HK-2 (cell line): ENCODE measurements at regions not wholly inside any gene's neighbourhood (a gene's known extent, or its start where the extent isn't known, plus 50 kb on each side); places are given as distances from the start of the nearest gene placed in this dataset.

Source experiments
- DNase-seq: peaks from one replicate; pipeline ENCODE4 v3.0.0-alpha.2; 2018; ENCODE audit not compliant: unreplicated experiment

GRCh38 chr2:8197101-8197500 lies 484.8 kb upstream of the ID2 start:
- DNase-seq = no peak

DNA sequence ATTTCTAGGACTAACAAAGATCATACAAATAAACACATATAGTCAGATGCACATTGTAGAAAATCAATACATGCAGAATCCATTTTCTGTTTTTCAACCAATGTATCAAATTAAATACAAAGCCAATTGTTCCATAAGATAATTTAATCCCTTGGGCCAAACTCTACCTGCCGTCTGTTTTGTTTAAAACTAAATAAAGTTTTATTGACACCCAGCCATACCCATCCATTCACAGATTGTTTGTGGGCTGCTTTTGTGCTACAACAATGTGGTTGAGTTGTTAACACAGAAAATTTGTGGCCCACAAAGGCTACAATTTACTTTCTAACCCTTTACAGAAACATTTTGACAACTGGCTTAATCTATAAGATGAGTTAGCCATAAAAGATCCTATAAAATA lies 484.0 kb upstream of the ID2 start:
- DNase-seq = no peak

- DNase-seq = no peak
Measured at GRCh38 chr2:8198766-8199382, 483.0 kb upstream of the ID2 start.

GRCh38 chr2:8202132-8202531 lies 479.7 kb upstream of the ID2 start:
- DNase-seq = no peak

DNA sequence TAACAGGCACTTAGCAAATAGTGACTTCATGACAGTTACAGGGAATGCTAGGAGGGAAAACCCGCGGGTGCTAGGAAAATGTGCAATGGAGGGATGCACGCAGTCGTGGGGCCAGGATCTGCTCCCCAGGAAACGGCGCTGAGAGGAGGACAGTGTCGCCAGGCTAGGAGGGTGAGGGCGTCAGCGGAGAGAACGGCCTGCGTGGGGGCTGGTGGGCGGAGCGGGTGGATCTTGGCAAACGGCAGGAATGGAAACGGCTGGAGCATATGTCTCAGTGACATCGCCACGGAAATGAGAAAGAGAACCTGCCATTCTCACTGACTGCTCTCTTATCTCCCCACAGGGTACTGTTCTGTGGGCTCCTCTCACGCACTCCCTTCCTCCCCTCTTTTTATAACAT lies 478.5 kb upstream of the ID2 start:
- DNase-seq = no peak

DNA sequence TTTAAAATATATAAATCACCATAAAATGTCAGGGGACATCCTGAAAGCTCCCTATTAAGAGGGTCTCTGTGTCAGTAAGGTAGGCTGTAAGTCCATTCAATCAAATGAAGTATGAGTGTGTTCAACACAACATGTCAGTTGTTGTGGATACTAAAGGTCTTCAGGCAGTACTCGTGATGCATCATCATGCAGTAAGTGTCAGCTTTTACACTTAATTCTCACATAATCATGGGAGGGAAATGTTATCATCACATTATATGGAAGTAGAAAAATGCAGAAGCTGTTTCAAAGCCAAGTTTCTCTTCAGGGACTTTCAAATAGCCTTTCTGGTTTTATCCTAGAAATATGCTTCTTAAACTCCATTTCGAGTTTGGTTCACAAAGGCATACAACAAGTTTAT lies 477.1 kb upstream of the ID2 start:
- no peak for DNase-seq

GRCh38 chr2:8209494-8209893 lies 472.4 kb upstream of the ID2 start:
- no peak for DNase-seq

DNA sequence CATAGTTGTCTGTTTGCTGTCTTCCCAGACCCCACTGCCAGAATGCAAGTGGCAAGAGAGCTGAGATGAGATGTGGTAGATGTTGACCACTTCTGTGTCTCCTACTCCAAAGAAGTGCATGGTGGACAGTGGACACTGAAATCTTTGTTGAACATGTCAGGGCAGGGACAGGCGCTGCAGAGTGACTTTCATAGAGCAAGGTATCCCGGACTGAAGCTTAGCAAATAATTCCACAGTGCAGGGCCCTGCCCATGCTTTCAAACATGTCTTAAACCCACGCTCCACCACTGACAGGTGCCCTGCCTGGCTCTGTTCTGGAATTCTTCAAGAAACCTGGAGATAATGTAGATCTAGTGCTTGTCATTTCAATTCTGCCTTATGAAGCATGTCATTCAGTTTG lies 470.5 kb upstream of the ID2 start:
- DNase-seq = no peak

- DNase-seq = no peak
Measured at GRCh38 chr2:8212239-8212638, 469.6 kb upstream of the ID2 start.

DNA sequence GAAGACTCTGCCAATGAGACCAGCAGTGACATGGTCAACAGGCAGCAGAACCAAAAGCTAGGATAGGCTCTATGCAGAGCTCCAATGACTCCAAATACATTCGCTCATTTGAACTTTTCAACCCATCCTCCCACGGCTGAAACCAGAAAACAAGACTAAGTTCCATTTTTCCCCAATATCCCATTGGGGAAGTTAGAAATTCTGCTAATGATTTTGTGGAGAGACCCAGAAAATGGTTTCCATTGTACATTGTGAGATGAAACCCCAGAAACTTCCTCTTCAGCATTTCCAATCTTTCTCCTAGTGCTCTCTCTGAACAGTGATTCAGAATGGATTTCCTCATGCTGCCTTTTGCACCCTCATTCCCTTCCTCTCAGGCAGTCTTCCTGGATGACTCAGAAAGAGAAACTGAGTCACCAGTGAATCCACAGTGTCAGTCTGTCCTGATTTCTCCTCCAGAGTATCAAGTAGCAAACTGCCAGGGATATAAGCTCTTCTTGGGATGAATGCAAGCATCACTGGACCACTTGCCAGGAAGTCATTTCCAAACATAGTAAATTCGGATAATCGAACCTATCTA lies 467.7 kb upstream of the ID2 start:
- no peak for DNase-seq

DNA sequence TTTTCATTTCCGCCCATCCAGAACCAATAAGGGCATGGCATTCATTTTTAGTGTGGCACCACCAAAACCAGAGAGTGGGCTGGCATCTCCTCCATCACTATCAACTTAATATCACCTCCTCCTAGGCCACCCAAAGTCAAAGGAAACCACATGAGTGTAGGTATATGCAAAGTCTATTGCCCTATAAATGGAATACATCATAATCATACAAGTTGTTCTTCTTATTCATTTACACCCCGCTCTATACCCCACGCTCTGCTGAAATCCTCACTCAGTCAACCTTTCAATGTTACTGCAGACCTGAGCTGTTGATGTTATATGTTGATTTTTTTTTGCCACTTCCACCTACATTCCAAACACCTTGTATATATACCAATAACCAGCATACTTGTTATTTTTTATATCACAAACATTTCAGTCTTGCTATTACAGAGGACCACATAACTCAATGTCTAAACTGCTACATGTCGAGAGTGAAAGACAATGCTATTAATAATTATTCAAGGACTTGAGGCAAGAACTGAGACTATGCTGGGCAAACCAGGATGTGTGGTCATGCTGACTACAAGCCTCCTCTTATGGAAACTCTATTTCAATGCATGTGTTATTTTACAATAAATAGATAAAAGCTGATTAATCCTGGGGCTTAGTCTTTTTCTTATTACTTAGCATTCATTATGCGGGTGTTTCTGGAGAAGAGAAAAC lies 466.5 kb upstream of the ID2 start:
- no peak for DNase-seq

DNA sequence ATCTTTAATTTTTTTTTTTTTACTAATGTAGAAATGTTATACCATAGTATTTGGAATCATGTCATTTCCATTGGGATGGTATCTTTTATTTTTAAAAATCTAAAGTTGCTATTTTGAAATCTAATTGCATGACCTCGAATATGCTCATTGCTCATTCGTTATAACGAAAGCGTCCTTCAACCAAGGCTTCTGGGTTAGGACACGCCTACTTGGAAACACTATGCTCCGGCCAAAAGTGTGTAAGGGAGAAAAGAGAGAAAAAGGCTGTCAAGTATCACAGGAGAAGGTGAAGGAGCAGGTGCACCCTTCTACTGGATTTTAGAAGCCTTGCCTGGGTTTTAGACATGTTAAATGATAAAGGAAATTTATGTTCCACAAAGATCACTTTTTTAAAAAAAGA lies 465.9 kb upstream of the ID2 start:
- DNase-seq = no peak

DNA sequence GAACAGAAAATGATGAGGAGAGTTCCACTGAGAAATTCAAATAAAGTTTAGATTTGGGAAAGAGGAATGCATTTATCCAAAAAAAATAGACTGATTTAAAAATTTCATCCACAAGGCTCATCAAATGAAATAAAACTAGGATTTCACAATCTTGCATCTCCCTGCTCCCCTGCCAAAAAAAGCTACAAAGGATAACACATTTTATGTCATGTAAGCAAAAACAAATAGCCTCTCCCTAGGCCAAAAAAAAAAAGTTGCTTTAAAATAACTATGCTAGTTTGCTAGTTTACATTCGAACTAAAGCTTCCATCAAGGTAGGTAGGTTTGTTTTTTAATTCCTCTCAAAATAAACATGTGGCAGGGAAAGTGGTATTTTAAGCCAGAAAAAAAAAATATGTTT lies 465.5 kb upstream of the ID2 start:
- no peak for DNase-seq

- no peak for DNase-seq
Measured at GRCh38 chr2:8217468-8218030, 464.3 kb upstream of the ID2 start.

- DNase-seq = no peak
Measured at GRCh38 chr2:8219096-8219495, 462.8 kb upstream of the ID2 start.

DNA sequence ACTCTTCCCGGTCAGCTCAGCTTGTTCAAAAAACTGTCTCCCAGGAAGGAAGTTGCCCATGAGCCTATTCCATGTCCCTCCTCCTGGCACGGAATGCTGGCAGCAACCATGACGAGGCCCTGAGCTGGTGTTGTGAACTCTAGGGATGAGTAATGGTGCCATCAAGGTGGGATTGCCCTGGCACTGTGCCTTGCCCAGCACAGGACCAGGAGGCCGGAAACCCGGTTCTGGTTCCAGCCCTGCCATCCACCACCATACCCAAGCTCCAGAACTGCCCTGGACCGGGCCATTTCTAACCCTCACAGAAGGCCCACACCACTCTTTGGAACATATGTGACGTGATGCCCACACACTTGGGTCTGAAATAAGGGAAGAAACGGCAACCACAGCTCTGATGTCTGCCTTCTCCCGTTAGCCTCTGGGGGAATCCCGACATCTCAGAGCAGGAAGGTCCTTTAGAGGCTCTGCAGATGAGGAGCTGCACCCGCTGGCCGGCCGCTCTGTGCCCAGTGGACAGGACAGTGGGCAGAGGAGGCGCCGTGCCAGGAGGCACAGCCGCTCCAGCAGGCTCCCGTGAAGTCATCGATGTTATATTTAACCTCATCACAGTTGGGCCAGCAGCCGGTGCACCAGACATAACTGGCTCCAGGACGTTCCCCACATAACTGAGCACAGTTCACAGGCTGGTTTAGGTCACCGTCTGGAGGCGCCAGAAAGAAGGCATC lies 462.1 kb upstream of the ID2 start:
- no peak for DNase-seq

DNA sequence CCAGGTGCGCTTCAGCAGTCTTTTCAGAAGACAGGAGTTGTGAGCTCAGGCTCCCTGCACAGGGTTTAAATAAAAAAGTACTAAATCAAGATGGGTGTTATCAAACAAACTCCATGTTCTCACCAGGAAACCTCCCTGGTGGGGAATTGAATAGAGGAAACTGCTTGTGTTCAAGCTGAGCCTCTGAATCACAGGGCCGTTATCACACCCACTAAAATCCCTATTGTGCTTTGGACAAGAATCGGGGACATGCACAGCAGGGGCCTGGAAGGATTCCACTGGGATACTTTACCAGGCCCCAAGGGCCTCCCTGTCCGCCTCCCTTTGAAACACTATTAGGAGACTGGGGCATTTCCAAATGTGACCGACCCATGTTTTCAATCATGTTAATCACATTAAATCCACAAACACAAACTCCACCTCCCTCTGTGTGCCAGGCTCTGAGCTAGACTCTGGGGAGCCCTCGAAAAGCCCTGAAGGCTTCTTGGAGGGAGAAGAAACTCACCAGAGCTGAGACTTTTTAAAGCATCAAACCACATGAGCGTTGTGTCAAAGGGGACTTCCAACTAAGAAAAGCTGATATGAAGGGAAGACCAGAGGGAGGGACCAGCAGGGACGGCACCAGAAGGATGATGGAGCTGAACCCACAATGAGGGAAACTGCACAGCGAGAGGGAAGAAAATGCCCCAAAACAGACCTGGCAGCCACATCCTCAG lies 458.7 kb upstream of the ID2 start:
- DNase-seq = no peak

- DNase-seq = no peak
Measured at GRCh38 chr2:8223695-8224346, 458.0 kb upstream of the ID2 start.

DNA sequence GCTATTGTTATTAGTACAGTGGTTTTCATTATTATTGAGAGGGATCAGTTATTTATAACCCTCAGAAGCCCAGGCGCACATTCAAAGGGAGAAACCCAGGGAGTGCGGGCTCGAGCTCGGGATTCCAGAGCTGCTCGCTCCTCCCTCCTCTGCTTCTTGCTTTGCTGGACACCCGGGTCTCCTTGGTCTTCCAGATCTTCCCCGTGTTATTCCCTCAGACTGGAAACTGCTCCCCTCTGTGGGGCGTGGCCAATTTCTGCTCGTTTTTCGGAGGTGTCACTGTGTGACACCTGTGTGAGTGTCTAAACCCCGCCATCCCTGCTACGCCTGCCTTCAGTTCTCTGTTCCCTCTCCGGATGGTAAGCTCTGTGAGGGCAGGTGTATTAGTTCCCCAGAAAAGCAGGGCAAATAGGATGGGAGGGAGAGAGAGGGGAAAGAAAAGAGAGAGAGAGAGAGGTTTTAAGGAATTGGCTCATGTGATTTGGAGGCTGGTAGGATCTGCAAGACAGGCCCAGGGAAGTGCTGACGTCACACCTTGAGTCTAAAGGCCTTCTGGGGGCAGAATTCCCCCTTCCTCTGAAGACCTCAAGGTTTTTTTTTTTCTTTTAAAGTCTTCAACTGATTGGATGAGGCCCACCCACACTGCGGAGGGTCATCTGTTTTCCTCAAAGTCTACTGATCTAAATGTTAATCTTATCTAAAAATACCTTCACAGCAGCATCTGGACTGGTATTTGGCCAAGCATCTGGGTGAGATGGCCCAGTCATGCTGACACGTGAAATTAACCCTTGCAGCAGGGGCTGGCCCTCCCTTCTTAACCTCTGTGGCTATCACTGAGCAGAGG lies 457.3 kb upstream of the ID2 start:
- no peak for DNase-seq

DNA sequence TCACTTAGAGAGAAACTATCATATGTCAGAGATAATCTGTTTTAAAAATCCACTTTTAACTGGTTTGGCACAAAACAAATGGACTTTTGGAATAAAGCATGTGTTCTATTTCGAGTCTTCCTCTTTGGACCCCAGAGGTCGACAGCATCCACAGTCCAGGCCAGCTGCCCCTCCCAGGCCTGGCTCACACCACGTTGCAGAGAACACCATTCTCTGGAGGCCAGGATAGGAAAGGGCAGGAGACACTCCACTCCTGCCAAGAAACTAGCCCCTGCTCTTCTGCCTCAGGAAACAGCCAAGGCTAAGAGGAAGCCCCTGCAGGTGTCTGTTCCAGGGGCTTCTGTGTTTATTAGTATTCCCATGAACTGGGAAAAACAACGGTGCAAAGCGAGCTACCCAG lies 456.6 kb upstream of the ID2 start:
- DNase-seq = no peak

GRCh38 chr2:8225798-8226197 lies 456.1 kb upstream of the ID2 start:
- no peak for DNase-seq
